ENCODE measurements at regions not wholly inside any gene's neighbourhood (a gene's known extent, or its start where the extent isn't known, plus 50 kb on each side); places are given as distances from the start of the nearest gene placed in this dataset.
A peak's percentile ranks its signal among the peaks of the same experiment; 100 is the strongest.

DNA sequence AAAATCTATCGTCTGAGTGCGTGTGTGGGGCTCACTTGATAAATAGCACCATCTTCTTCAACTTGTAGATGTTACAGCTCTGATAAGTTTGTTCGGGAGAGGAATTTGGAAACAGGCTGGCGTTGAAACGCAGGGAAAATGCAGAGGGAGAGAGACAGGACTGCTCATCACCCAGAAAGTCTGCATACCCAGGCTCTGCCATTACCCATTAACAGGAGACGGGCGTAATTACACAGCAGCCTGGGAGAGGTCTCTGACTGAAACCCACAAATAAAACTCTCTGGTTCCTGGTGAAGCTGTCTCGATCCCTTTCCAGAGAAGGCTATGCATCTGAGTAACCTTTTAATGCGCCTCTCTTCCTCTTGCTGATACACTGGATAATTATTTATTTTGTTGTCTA is 547.3 kb downstream of the BCL11B start:
- TF ChIP-seq EZH2phosphoT487 (IDR thresholded peaks at IDR 0.05; ENCODE audit: low read depth, severe bottlenecking, unreplicated experiment) (no peak), EZH2 (IDR thresholded peaks at IDR 0.05; ENCODE audit: borderline replicate concordance) (no peak), CTCF (IDR thresholded peaks at IDR 0.05; ENCODE audit: poor library complexity) (no peak)
- Histone ChIP-seq H3K9me2 (replicated peaks; ENCODE audit: insufficient read depth) (no peaks in the 10 kb centered on the region), H3K4me1 (ENCODE audit: insufficient read depth) (peaks cover 7% of the 10 kb centered on the region), H3K9me3 (ENCODE audit: low read depth) (no peaks in the 10 kb centered on the region), H3K36me3 (replicated peaks; ENCODE audit: insufficient read depth, low read depth) (no peaks in the 10 kb centered on the region), H2AFZ (no peak overlapping the region), H3K79me2 (no peaks in the 10 kb centered on the region), H3K4me3 (no peak overlapping the region), H3K4me2 (peak overlapping the region; percentile 32), H3K27ac (peak overlapping the region; percentile 60), H3K27me3 (no peaks in the 10 kb centered on the region), H4K20me1 (ENCODE audit: insufficient read depth, poor library complexity, severe bottlenecking) (no peaks in the 10 kb centered on the region)
- no peak for DNase-seq (ENCODE audit: low spot score)
- WGBS (ENCODE audit: low lambda C conversion rate, missing lambda C conversion rate): 41% methylated on average over 9 of the region's 9 CpGs

DNA sequence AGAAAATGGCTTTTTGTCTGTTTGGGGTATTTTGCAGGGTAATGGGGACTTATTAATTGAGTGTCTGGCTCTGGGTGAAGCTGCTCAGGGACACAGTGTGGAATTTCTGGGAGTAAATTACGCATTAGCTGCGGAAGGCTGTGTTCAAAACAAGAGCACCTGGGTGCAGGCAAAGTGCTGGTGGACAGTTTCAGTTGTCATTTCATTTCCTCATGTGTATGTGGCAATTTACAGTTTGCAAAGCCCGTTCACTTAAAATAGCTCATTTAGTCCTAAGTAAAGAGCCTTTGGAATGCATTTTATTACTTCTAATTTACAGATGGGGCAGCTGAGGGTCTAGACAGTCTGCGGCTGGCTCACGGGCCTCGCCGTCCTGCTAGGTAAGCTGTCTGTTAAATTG is 546.8 kb downstream of the BCL11B start:
- Histone ChIP-seq H3K36me3 (replicated peaks; ENCODE audit: insufficient read depth, low read depth) (no peaks in the 10 kb centered on the region), H3K27ac (peak overlapping the region; percentile 60), H3K4me3 (no peak overlapping the region), H3K9me2 (replicated peaks; ENCODE audit: insufficient read depth) (no peaks in the 10 kb centered on the region), H3K79me2 (no peaks in the 10 kb centered on the region), H3K4me2 (peak overlapping the region; percentile 32), H3K27me3 (no peaks in the 10 kb centered on the region), H2AFZ (no peak overlapping the region), H3K9me3 (ENCODE audit: low read depth) (no peaks in the 10 kb centered on the region), H3K4me1 (ENCODE audit: insufficient read depth) (peaks cover 7% of the 10 kb centered on the region), H4K20me1 (ENCODE audit: insufficient read depth, poor library complexity, severe bottlenecking) (no peaks in the 10 kb centered on the region)
- no peak for DNase-seq (ENCODE audit: low spot score)
- no peak for TF ChIP-seq CTCF (IDR thresholded peaks at IDR 0.05; ENCODE audit: poor library complexity)
- WGBS (ENCODE audit: low lambda C conversion rate, missing lambda C conversion rate): 41% methylated on average over 7 of the region's 7 CpGs

- no peak for DNase-seq (ENCODE audit: low spot score)
- no peaks in the 10 kb centered on the region for H3K79me2 ChIP-seq
- H3K36me3 ChIP-seq (replicated peaks; ENCODE audit: insufficient read depth, low read depth): no peaks in the 10 kb centered on the region
- no peak overlapping the region for H3K4me2 ChIP-seq
- H3K4me3 ChIP-seq: no peak overlapping the region
- no peak for TF ChIP-seq EZH2phosphoT487 (IDR thresholded peaks at IDR 0.05; ENCODE audit: low read depth, severe bottlenecking, unreplicated experiment)
- TF ChIP-seq EZH2 (IDR thresholded peaks at IDR 0.05; ENCODE audit: borderline replicate concordance): no peak
- no peak for TF ChIP-seq CTCF (IDR thresholded peaks at IDR 0.05; ENCODE audit: poor library complexity)
- H3K27ac ChIP-seq: no peak overlapping the region
- H4K20me1 ChIP-seq (ENCODE audit: insufficient read depth, poor library complexity, severe bottlenecking): no peaks in the 10 kb centered on the region
- H3K4me1 ChIP-seq (ENCODE audit: insufficient read depth): peaks cover 7% of the 10 kb centered on the region
- H2AFZ ChIP-seq: no peak overlapping the region
- no peaks in the 10 kb centered on the region for H3K9me2 ChIP-seq (replicated peaks; ENCODE audit: insufficient read depth)
- 69% methylated on average over 9 of the region's 9 CpGs for WGBS (ENCODE audit: low lambda C conversion rate, missing lambda C conversion rate)
- H3K9me3 ChIP-seq (ENCODE audit: low read depth): no peaks in the 10 kb centered on the region
- H3K27me3 ChIP-seq: no peaks in the 10 kb centered on the region
Measured at GRCh38 chr14:98725676-98726075, 546.3 kb downstream of the BCL11B start.
